Activated gamma-delta T cell treated with Interleukin-2 at 50 U/mL for 16 hours (primary cell): ENCODE measurements at regions not wholly inside any gene's neighbourhood (a gene's known extent, or its start where the extent isn't known, plus 50 kb on each side); places are given as distances from the start of the nearest gene placed in this dataset.
"Not testable (repeated sequence)": the region's sequence is repeated elsewhere in the genome, so short reads cannot be mapped to it uniquely, and the experiment has no call there.

Experiments used
- DNase-seq: peaks from one replicate; pipeline ENCODE4 v3.0.0-alpha.2; 2020

DNA sequence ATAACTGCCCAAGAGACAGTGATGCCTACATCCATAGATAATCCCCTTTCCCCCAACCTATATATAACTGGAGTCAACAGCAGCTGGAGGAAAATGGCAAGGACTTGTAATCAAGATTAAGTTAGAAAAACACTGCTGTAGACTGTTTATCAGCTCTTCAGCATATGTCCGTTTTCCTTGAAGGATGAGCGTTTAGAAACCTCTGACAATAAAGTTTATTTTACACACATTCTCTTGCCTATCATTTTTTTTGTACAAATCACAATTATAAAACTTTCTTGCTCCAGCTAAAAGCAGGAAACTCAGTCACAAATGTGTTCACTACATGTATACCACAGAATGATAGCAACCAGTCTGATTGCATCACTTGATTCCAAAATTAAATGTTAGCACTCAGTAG, 50.8 kb downstream of the PPIAL4G start:
- DNase-seq: not testable (repeated sequence)

GRCh38 chr1:148429856-148430255, 53.2 kb downstream of the PPIAL4G start:
- not testable (repeated sequence) for DNase-seq

DNA sequence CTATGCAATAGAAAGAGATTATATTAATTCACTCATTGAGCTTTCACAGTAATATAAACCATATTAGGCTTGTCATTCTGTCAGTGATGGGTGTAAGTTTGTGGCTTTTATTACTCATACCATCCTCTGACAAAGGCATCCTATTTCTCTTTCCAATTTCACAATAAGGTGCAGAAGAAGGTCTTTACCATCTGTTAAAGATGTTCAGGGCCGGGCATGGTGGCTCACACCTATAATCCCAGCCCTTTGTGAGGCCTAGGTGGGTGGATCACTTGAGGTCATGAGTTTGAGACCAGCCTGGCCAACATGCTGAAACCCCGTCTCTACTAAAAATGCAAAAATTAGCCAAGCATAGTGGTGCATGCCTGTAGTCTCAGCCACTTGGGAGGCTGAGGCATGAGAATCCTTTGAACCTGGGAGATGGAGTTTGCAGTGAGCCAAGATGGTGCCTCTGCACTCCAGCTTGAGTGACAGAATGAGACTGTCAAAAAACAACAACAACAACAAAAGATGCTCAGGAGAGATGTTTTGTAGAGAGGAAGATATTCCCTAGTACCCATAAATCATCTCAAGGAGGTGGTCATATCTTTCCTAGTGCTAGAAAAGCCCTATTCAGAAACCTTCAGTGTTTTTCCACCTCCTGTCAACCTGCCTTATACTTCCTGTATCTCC, 56.0 kb downstream of the PPIAL4G start:
- not testable (repeated sequence) for DNase-seq

- not testable (repeated sequence) for DNase-seq
These were observed 56.7 kb downstream of the PPIAL4G start for GRCh38 chr1:148426385-148426784.

GRCh38 chr1:148424143-148425003, 58.7 kb downstream of the PPIAL4G start:
- DNase-seq: not testable (repeated sequence)

GRCh38 chr1:148422921-148423320, 60.2 kb downstream of the PPIAL4G start:
- DNase-seq: not testable (repeated sequence)

- DNase-seq: not testable (repeated sequence)
These were observed 65.9 kb downstream of the PPIAL4G start for GRCh38 chr1:148417241-148417640.

- DNase-seq: not testable (repeated sequence)
These were observed 69.7 kb downstream of the PPIAL4G start for GRCh38 chr1:148413385-148413784.

- DNase-seq: not testable (repeated sequence)
These were observed 78.1 kb downstream of the PPIAL4G start for GRCh38 chr1:148404786-148405568.

GRCh38 chr1:148403925-148404324, 79.2 kb downstream of the PPIAL4G start:
- not testable (repeated sequence) for DNase-seq

DNA sequence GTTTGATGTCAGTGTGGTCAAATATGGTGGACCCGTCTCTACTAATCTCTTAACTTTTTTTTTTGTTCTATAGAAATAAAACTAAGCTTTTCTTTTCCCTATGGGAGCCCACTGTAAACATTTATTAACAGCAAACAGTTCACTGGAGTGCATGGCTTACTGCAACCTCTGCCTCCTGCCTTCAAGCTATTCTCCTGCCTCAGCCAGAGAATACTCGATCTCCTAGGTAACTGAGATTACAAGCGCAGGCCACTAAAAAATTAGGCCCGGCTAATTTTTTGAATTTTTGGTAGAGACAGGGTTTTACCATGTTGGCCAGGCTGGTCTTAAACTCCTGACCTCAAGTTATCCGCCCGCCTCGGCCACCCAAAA, 80.0 kb downstream of the PPIAL4G start:
- not testable (repeated sequence) for DNase-seq

- DNase-seq: peak; percentile 82
These were observed 80.7 kb downstream of the PPIAL4G start for GRCh38 chr1:148402152-148403084.

DNA sequence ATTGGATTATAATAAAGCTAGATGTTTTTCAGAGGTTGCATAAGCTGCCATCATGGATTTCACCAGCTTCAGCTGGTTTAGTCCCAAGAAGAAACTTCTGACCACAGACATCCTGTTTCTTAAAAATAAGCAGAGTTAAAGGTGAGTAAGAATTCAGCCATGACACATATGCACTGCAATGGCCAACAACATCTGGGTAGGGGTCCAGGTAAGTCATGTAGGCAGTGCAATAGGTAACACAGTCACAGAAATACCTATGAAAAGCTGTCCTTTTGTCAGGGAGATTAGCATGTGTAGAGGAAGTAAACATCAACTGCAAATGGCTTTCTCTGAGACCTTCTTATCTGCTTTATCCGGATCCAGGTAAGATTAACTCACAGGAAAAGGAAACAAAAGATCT, 85.6 kb downstream of the PPIAL4G start:
- DNase-seq: not testable (repeated sequence)

DNA sequence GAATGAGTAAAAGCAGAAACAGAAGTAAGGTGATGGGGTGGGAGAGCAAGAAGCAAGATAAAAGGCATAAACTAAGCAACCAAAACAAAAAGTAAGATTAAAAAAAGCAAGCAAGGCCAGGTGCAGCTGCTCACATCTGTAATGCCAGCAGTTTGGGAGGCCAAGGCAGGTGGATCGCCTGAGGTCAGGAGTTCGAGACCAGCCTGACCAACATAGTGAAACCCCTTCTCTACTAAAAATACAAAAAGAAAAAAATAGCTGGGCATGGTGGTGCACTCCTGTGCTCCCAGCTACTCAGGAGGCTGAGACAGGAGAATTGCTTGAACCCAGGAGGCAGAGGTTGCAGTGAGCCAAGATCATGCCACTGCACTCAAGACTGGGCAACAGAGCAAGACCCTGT, 90.6 kb downstream of the PPIAL4G start:
- not testable (repeated sequence) for DNase-seq

DNA sequence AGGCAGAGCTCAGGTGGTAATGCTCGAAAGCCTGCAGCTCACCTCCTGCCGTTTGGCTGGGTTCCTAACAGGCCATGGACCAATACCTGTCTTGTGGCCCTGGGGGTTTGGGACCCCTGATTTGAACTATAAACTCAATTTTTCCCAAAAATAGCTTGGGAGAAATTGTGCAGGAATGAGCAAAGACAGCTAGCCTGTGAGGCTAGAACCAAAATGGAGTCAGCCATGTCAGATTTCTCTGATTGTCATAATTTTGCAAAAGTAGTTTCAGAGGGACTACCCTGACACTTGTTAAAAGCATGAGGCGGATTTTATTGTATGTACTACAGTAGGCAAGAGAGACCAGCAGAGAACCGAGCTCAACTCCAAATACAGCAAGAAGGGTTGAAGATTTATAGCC, 91.8 kb downstream of the PPIAL4G start:
- not testable (repeated sequence) for DNase-seq

DNA sequence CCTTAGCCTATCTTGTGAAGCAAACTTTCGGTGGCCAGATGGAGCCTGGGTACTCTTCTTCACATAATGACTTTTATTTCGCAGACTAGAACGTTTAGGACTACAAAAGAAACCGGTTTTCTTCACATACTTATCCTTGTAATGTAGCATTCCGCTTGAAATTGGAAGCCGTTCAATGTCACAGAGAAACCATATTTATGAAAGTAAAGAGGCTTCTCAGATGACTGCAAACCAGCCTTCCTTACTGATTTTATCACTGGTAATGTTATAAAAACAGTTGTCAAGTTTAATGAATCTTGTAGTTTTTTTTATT, 94.1 kb downstream of the PPIAL4G start:
- DNase-seq: no peak

- DNase-seq: peak; percentile 79
These were observed 94.7 kb downstream of the PPIAL4G start for GRCh38 chr1:148388260-148389026.

DNA sequence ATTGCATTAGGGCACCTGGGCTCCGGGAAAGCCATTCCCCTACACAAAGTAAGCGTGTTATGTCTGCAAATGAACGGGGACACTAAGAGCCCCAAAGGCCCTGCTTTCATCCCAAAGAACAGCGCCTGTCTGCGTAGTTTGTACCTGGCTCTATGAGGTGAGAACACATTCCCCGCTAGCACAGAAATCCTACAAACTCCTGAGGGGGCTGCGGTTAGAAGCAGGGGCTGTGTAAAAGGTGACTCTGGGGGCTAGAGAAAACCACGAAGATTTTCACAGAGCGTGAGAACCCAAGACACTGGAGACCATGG, 95.2 kb downstream of the PPIAL4G start:
- not testable (repeated sequence) for DNase-seq

DNA sequence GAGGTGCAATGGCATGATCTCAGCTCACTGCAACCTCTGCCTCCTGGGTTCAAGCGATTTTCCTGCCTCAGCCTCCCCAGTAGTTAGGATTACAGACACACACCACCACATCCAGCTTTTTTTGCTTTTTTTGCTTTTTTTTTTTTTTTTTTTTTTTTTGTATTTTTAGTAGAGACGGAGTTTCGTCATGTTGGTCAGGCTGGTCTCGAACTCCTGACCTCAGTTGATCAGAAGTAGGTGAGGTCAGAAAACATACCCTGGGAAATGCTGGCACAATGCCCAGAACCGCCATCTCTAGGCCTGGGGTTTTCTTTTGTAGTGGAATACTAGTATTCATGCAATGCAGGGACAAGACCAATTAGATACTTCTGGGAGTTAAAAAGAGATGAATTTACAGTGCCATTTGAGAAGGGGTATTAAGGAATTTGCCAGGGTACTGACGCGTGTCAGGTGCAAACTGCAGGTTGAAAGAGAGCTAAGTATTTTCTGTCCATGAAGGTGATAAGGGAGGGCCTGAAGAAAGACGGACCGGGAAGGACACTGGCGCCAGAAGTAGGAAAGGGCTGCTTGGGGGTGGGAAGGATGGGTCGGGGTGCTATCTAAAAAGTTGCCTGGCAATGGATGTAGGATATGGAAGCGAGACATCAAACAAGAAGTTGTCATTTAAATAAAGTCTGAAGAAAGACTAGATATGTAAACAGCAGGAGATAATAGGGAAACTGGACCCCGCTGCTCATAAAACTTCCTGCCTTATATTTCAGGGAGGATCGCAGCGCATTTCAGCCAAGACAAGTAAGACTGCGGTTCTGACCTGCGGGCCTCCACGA, 95.8 kb downstream of the PPIAL4G start:
- not testable (repeated sequence) for DNase-seq

GRCh38 chr1:148386617-148387016, 96.5 kb downstream of the PPIAL4G start:
- DNase-seq: no peak

DNA sequence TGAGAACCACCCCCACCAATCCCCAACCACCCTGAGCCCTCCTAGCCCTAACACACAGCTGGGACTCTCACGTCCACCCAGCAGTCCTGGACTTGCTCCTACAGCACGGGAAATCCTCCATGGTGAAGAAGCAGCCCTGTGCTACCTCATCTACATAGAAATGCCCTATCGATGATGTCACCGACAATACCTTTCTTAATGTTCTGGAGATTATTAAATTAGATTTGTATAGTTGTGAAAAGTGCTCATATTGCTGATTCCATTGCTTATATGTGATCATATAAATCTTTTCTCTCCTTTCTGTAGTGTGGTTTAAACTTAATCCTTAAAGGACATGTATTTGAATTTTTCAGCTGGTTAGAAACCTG, 97.1 kb downstream of the PPIAL4G start:
- not testable (repeated sequence) for DNase-seq
